Erythroblast (primary cell): ENCODE measurements at regions not wholly inside any gene's neighbourhood (a gene's known extent, or its start where the extent isn't known, plus 50 kb on each side); places are given as distances from the start of the nearest gene placed in this dataset.

Experiments
- GATA1 ChIP-seq: IDR thresholded peaks from 2 replicates; pipeline ENCODE4 v1.6.1; 2011; ENCODE audit warnings: low read depth, mild to moderate bottlenecking, control low read depth, low read length, moderate library complexity
- POLR2A ChIP-seq: IDR thresholded peaks from 2 replicates; pipeline ENCODE4 v1.6.1; 2011; ENCODE audit warnings: mild to moderate bottlenecking, low read length

DNA sequence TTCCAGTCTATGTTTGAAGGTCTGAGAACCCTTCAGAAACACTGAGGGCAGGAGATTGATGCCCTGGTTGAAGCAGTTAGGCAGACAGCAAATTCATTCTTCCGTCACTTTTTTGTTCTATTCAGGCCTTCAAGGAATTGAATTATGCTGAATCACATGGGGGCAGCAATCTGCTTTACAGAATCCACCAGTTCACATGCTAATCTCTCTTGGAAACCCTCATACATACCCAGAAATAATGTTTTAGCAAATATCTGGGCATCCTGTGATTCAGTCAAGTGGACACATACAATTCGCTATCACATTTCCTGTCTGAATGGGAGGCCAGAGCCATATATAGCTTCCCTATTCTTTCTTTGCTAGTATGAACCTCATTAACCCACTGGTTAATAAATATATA is 301.4 kb upstream of the CNTNAP5 start:
- TF ChIP-seq POLR2A (no peak), GATA1 (no peak)
